ENCODE measurements at regions not wholly inside any gene's neighbourhood (a gene's known extent, or its start where the extent isn't known, plus 50 kb on each side); places are given as distances from the start of the nearest gene placed in this dataset.

GRCh38 chr19:34033880-34034279 lies 138.4 kb upstream of the LSM14A start:
- no peak overlapping the region for H3K4me3 ChIP-seq (ENCODE audit: low read depth in 1 of 3, low read length in 3 of 3)
- WGBS, result 86% methylated on average over 3 of the region's 3 CpGs

DNA sequence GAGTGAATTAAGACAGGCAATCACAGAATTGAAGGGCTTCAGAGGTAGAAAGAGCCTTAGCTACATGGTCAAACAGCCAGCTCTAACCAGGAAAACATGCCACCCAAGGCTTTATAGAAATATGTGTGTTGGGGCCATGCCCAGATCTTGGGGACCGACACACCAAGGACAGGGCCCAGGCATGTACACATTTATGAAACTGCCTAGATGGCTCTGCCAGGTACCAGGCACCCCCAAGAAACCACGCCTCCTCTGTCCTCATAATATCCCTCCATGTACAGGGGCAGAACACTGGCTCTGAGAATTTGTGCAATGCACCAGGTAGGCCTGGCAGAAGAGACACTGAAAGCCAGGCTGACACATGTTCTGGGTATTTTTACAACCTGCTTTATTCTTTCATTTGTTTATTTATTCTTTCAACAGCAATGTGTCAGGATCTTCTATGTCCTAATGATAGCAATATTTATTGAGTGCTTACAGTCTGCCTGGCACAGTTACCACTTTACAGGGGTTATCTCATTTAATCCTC lies 137.9 kb upstream of the LSM14A start:
- TF ChIP-seq FOXA1 (IDR thresholded peaks at IDR 0.05), result no peak
- H3K36me3 ChIP-seq (ENCODE audit: control insufficient read depth in 4 of 4, insufficient read depth in 3 of 4, low read depth in 1 of 4, low read length in 3 of 4), result no peaks in the 10 kb centered on the region
- no peaks in the 10 kb centered on the region for H3K4me1 ChIP-seq (ENCODE audit: control insufficient read depth in 4 of 4, insufficient read depth in 4 of 4, low read length in 3 of 4)
- no peak overlapping the region for H3K9ac ChIP-seq (ENCODE audit: low read depth in 1 of 2, low read length in 2 of 2)
- no peaks in the 10 kb centered on the region for H3K27me3 ChIP-seq (ENCODE audit: control insufficient read depth in 4 of 4, insufficient read depth in 4 of 4, low read length in 3 of 4)
- H3K9me3 ChIP-seq (ENCODE audit: control insufficient read depth in 4 of 4, low read length in 3 of 4), result no peaks in the 10 kb centered on the region
- H3K27ac ChIP-seq (ENCODE audit: low read depth in 1 of 2, low read length in 2 of 2), result no peak overlapping the region
- no peak overlapping the region for H3K4me3 ChIP-seq (ENCODE audit: low read depth in 1 of 3, low read length in 3 of 3)
- WGBS, result 75% methylated on average over 2 of the region's 2 CpGs
- DNase-seq (ENCODE audit: low spot score), result no peak

More at GRCh38 chr19:34033880-34034279, 138.4 kb upstream of the LSM14A start:
- Histone ChIP-seq H3K9me3 (ENCODE audit: control insufficient read depth in 4 of 4, low read length in 3 of 4) (no peaks in the 10 kb centered on the region), H3K27ac (ENCODE audit: low read depth in 1 of 2, low read length in 2 of 2) (no peak overlapping the region), H3K9ac (ENCODE audit: low read depth in 1 of 2, low read length in 2 of 2) (no peak overlapping the region), H3K4me1 (ENCODE audit: control insufficient read depth in 4 of 4, insufficient read depth in 4 of 4, low read length in 3 of 4) (no peaks in the 10 kb centered on the region), H3K27me3 (ENCODE audit: control insufficient read depth in 4 of 4, insufficient read depth in 4 of 4, low read length in 3 of 4) (no peaks in the 10 kb centered on the region), H3K36me3 (ENCODE audit: control insufficient read depth in 4 of 4, insufficient read depth in 3 of 4, low read depth in 1 of 4, low read length in 3 of 4) (no peaks in the 10 kb centered on the region)
- TF ChIP-seq EGR1 (IDR thresholded peaks at IDR 0.05; ENCODE audit: low read depth in 2 of 2), result no peak
- no peak for DNase-seq (ENCODE audit: low spot score)

GRCh38 chr19:34041925-34042521 lies 130.3 kb upstream of the LSM14A start:
- peak; percentile 80 for DNase-seq (ENCODE audit: low spot score)
- no peaks in the 10 kb centered on the region for H3K36me3 ChIP-seq (ENCODE audit: control insufficient read depth in 4 of 4, insufficient read depth in 3 of 4, low read depth in 1 of 4, low read length in 3 of 4)
- 22% methylated on average over 15 of the region's 15 CpGs for WGBS
- no peak overlapping the region for H3K9ac ChIP-seq (ENCODE audit: low read depth in 1 of 2, low read length in 2 of 2)
- no peak overlapping the region for H3K4me3 ChIP-seq (ENCODE audit: low read depth in 1 of 3, low read length in 3 of 3)
- TF ChIP-seq HNF4G (IDR thresholded peaks at IDR 0.05), result no peak
- peak; percentile 77 for TF ChIP-seq CTCF (IDR thresholded peaks at IDR 0.05; ENCODE audit: low read depth, low read length, missing input control)
- TF ChIP-seq ZBTB33 (IDR thresholded peaks at IDR 0.05), result no peak
- peak; percentile 73 to 82 for TF ChIP-seq RAD21 (IDR thresholded peaks at IDR 0.05)
- no peaks in the 10 kb centered on the region for H3K4me1 ChIP-seq (ENCODE audit: control insufficient read depth in 4 of 4, insufficient read depth in 4 of 4, low read length in 3 of 4)
- no peak overlapping the region for H3K27ac ChIP-seq (ENCODE audit: low read depth in 1 of 2, low read length in 2 of 2)
- H3K27me3 ChIP-seq (ENCODE audit: control insufficient read depth in 4 of 4, insufficient read depth in 4 of 4, low read length in 3 of 4), result no peaks in the 10 kb centered on the region
- H3K9me3 ChIP-seq (ENCODE audit: control insufficient read depth in 4 of 4, low read length in 3 of 4), result no peaks in the 10 kb centered on the region

GRCh38 chr19:34044021-34044420 lies 128.3 kb upstream of the LSM14A start:
- Histone ChIP-seq H3K27ac (ENCODE audit: low read depth in 1 of 2, low read length in 2 of 2) (no peak overlapping the region), H3K9ac (ENCODE audit: low read depth in 1 of 2, low read length in 2 of 2) (no peak overlapping the region), H3K4me1 (ENCODE audit: control insufficient read depth in 4 of 4, insufficient read depth in 4 of 4, low read length in 3 of 4) (no peaks in the 10 kb centered on the region), H3K9me3 (ENCODE audit: control insufficient read depth in 4 of 4, low read length in 3 of 4) (no peaks in the 10 kb centered on the region), H3K4me3 (ENCODE audit: low read depth in 1 of 3, low read length in 3 of 3) (no peak overlapping the region), H3K27me3 (ENCODE audit: control insufficient read depth in 4 of 4, insufficient read depth in 4 of 4, low read length in 3 of 4) (no peaks in the 10 kb centered on the region), H3K36me3 (ENCODE audit: control insufficient read depth in 4 of 4, insufficient read depth in 3 of 4, low read depth in 1 of 4, low read length in 3 of 4) (no peaks in the 10 kb centered on the region)
- no peak for DNase-seq (ENCODE audit: low spot score)
- WGBS, result 34% methylated on average over 2 of the region's 2 CpGs
- TF ChIP-seq TAF1 (conservative IDR thresholded peaks at IDR 0.05) (no peak), RXRA (IDR thresholded peaks at IDR 0.05) (no peak), JUND (IDR thresholded peaks at IDR 0.05) (no peak), YY1 (IDR thresholded peaks at IDR 0.05) (no peak), ZBTB33 (IDR thresholded peaks at IDR 0.05) (no peak), REST (IDR thresholded peaks at IDR 0.05) (no peak)

Measured in liver (tissue), 8 donors.